ENCODE measurements at regions not wholly inside any gene's neighbourhood (a gene's known extent, or its start where the extent isn't known, plus 50 kb on each side); places are given as distances from the start of the nearest gene placed in this dataset.

DNA sequence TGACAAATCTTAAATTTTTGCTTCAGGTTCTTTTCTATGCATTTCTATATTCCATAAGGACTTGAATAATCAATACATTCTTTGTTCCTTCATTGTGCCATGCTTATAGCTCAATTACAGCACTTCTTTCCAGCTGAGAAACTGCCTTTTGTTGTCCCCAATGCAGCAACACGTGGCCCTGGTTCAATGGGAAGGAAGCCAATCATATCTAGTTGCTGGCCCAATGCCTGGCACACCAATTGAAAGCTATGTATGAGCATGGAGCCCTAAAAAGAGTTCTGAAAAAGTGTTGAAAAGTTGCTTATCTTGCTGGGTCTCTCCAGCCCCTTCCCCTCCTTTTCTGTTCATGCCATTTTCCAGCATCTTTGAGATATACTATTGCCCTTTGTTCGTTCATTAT, 448.0 kb upstream of the FAT3 start:
- Histone ChIP-seq H4K91ac (ENCODE audit: low read length) (no peak overlapping the region), H2AFZ (ENCODE audit: low read depth, low read length) (no peak overlapping the region), H3K4ac (ENCODE audit: low read depth in 1 of 2, low read length in 2 of 2) (no peak overlapping the region), H3K4me1 (ENCODE audit: control insufficient read depth, insufficient read depth, low read depth, low read length) (no peaks in the 10 kb centered on the region), H3K36me3 (ENCODE audit: control insufficient read depth in 1 of 2, insufficient read depth in 2 of 2, low read depth in 1 of 2, low read length in 2 of 2) (no peaks in the 10 kb centered on the region), H3K27me3 (ENCODE audit: control insufficient read depth in 1 of 2, insufficient read depth in 1 of 2, low read length in 2 of 2) (peaks cover 0 to 3% of the 10 kb centered on the region in 2 experiments), H3K9ac (ENCODE audit: low read length) (no peak overlapping the region), H4K8ac (ENCODE audit: low read length) (no peak overlapping the region), H3K4me3 (ENCODE audit: insufficient read depth in 1 of 2, low read depth in 1 of 2, low read length in 2 of 2) (no peak overlapping the region), H2BK15ac (ENCODE audit: low read depth, poor library complexity, severe bottlenecking) (no peak overlapping the region), H2BK5ac (ENCODE audit: low read depth, low read length, poor library complexity, severe bottlenecking) (no peak overlapping the region), H2BK120ac (ENCODE audit: low read depth, low read length) (no peak overlapping the region), H2AK5ac (ENCODE audit: low read length, severe bottlenecking) (no peak overlapping the region), H3K27ac (ENCODE audit: low read length, poor library complexity, severe bottlenecking) (no peak overlapping the region), H3K18ac (ENCODE audit: low read depth in 1 of 2, low read length in 2 of 2) (no peak overlapping the region), H2BK12ac (ENCODE audit: low read length in 2 of 2) (no peak overlapping the region), H3K14ac (ENCODE audit: low read length in 2 of 2) (no peak overlapping the region), H3K4me2 (ENCODE audit: low read length, poor library complexity, severe bottlenecking) (no peak overlapping the region), H3K79me1 (replicated peaks; ENCODE audit: low read length, poor library complexity, severe bottlenecking) (no peaks in the 10 kb centered on the region), H3K9me3 (ENCODE audit: control insufficient read depth, low read length) (no peaks in the 10 kb centered on the region), H3K23ac (ENCODE audit: low read length in 2 of 2) (no peak overlapping the region)
- no peak for DNase-seq
- 65% methylated on average over 2 of the region's 2 CpGs for WGBS

DNA sequence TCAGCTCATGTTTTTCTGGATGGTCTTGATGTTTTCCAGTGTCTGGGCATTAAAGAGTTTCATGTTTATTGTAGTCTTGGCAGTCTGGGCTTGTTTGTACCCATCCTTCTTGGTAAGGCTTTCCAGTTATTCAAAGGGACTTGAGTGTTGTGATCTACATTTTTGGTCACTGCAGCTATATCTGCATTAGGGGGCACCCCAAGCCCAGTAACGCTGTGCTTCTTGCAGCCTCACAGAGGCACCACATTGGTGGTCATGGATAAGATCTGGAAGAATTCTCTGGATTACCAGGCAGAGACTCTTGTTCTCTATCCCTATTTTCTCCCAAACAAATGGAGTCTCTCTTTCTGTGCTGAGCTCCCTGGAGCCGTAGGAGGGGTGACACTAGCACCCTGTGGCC, 451.5 kb upstream of the FAT3 start:
- Histone ChIP-seq H2BK12ac (ENCODE audit: low read length in 2 of 2) (no peak overlapping the region), H2BK15ac (ENCODE audit: low read depth, poor library complexity, severe bottlenecking) (no peak overlapping the region), H3K4ac (ENCODE audit: low read depth in 1 of 2, low read length in 2 of 2) (no peak overlapping the region), H3K14ac (ENCODE audit: low read length in 2 of 2) (no peak overlapping the region), H3K18ac (ENCODE audit: low read depth in 1 of 2, low read length in 2 of 2) (no peak overlapping the region), H3K4me1 (ENCODE audit: control insufficient read depth, insufficient read depth, low read depth, low read length) (no peaks in the 10 kb centered on the region), H2AK5ac (ENCODE audit: low read length, severe bottlenecking) (no peak overlapping the region), H3K9me3 (ENCODE audit: control insufficient read depth, low read length) (no peaks in the 10 kb centered on the region), H4K8ac (ENCODE audit: low read length) (no peak overlapping the region), H2BK120ac (ENCODE audit: low read depth, low read length) (no peak overlapping the region), H3K23ac (ENCODE audit: low read length in 2 of 2) (no peak overlapping the region), H3K27ac (ENCODE audit: low read length, poor library complexity, severe bottlenecking) (no peak overlapping the region), H3K4me2 (ENCODE audit: low read length, poor library complexity, severe bottlenecking) (no peak overlapping the region), H2BK5ac (ENCODE audit: low read depth, low read length, poor library complexity, severe bottlenecking) (no peak overlapping the region), H4K91ac (ENCODE audit: low read length) (no peak overlapping the region), H3K79me1 (replicated peaks; ENCODE audit: low read length, poor library complexity, severe bottlenecking) (no peaks in the 10 kb centered on the region), H3K4me3 (ENCODE audit: insufficient read depth in 1 of 2, low read depth in 1 of 2, low read length in 2 of 2) (no peak overlapping the region), H3K27me3 (ENCODE audit: control insufficient read depth in 1 of 2, insufficient read depth in 1 of 2, low read length in 2 of 2) (peaks cover 0 to 3% of the 10 kb centered on the region in 2 experiments), H3K36me3 (ENCODE audit: control insufficient read depth in 1 of 2, insufficient read depth in 2 of 2, low read depth in 1 of 2, low read length in 2 of 2) (no peaks in the 10 kb centered on the region), H2AFZ (ENCODE audit: low read depth, low read length) (no peak overlapping the region), H3K9ac (ENCODE audit: low read length) (no peak overlapping the region)
- WGBS: 74% methylated on average over 2 of the region's 2 CpGs
- peak; percentile 34 for DNase-seq

DNA sequence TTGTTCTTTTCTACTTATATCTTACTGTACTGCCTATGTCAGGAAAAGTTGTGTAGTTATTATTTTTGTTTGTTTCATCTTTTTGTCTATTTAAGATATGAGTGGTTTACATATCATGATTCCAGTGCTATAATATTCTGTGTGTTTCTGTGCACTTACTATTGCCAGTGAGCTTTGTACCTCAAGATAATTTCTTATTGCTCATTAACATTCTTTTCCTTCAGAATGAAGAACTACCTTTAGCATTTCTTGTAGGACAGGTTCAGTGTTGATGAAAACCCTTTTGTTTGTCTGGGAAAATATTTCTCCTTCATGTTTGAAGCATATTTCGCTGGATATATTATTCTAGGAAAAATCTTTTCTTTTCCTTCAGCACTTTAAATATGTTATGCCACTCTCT, 452.7 kb upstream of the FAT3 start:
- no CpG with 5 or more reads among the region's 1 CpG for WGBS
- Histone ChIP-seq H3K36me3 (ENCODE audit: control insufficient read depth in 1 of 2, insufficient read depth in 2 of 2, low read depth in 1 of 2, low read length in 2 of 2) (no peaks in the 10 kb centered on the region), H3K27me3 (ENCODE audit: control insufficient read depth in 1 of 2, insufficient read depth in 1 of 2, low read length in 2 of 2) (peaks cover 0 to 3% of the 10 kb centered on the region in 2 experiments), H3K4me2 (ENCODE audit: low read length, poor library complexity, severe bottlenecking) (no peak overlapping the region), H3K14ac (ENCODE audit: low read length in 2 of 2) (no peak overlapping the region), H3K4ac (ENCODE audit: low read depth in 1 of 2, low read length in 2 of 2) (no peak overlapping the region), H3K23ac (ENCODE audit: low read length in 2 of 2) (no peak overlapping the region), H2AK5ac (ENCODE audit: low read length, severe bottlenecking) (no peak overlapping the region), H2BK15ac (ENCODE audit: low read depth, poor library complexity, severe bottlenecking) (no peak overlapping the region), H3K4me1 (ENCODE audit: control insufficient read depth, insufficient read depth, low read depth, low read length) (no peaks in the 10 kb centered on the region), H2BK5ac (ENCODE audit: low read depth, low read length, poor library complexity, severe bottlenecking) (no peak overlapping the region), H3K9ac (ENCODE audit: low read length) (no peak overlapping the region), H2BK120ac (ENCODE audit: low read depth, low read length) (no peak overlapping the region), H2BK12ac (ENCODE audit: low read length in 2 of 2) (no peak overlapping the region), H4K91ac (ENCODE audit: low read length) (no peak overlapping the region), H3K27ac (ENCODE audit: low read length, poor library complexity, severe bottlenecking) (no peak overlapping the region), H3K4me3 (ENCODE audit: insufficient read depth in 1 of 2, low read depth in 1 of 2, low read length in 2 of 2) (no peak overlapping the region), H3K9me3 (ENCODE audit: control insufficient read depth, low read length) (no peaks in the 10 kb centered on the region), H3K79me1 (replicated peaks; ENCODE audit: low read length, poor library complexity, severe bottlenecking) (no peaks in the 10 kb centered on the region), H4K8ac (ENCODE audit: low read length) (no peak overlapping the region), H2AFZ (ENCODE audit: low read depth, low read length) (no peak overlapping the region), H3K18ac (ENCODE audit: low read depth in 1 of 2, low read length in 2 of 2) (no peak overlapping the region)
- no peak for DNase-seq

DNA sequence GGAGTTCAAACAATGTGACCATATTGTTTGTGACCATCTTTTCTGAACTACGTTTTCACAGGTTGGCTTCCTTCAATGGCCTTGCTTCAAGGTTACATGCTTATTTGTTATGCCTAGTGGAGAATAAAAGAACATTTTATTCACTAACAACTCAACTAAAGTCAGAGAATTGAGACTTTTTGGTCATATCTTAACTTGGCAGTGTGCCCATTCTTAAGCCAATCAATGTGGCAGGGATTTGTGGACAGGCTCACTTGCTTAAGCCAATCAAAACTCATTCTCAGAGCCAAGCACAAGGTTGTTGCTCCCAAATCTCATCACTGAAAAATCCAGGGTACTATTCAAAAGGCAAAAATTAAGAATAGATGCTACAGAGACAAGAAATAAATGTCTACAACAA, 455.8 kb upstream of the FAT3 start:
- H3K4me1 ChIP-seq (ENCODE audit: control insufficient read depth, insufficient read depth, low read depth, low read length): no peaks in the 10 kb centered on the region
- no peaks in the 10 kb centered on the region for H3K27me3 ChIP-seq (ENCODE audit: control insufficient read depth in 1 of 2, insufficient read depth in 1 of 2, low read length in 2 of 2)
- no peak overlapping the region for H2AK5ac ChIP-seq (ENCODE audit: low read length, severe bottlenecking)
- H2AFZ ChIP-seq (ENCODE audit: low read depth, low read length): no peak overlapping the region
- no peaks in the 10 kb centered on the region for H3K36me3 ChIP-seq (ENCODE audit: control insufficient read depth in 1 of 2, insufficient read depth in 2 of 2, low read depth in 1 of 2, low read length in 2 of 2)
- DNase-seq: no peak
- H3K14ac ChIP-seq (ENCODE audit: low read length in 2 of 2): no peak overlapping the region
- H3K9ac ChIP-seq (ENCODE audit: low read length): no peak overlapping the region
- H2BK5ac ChIP-seq (ENCODE audit: low read depth, low read length, poor library complexity, severe bottlenecking): no peak overlapping the region
- no peak overlapping the region for H3K27ac ChIP-seq (ENCODE audit: low read length, poor library complexity, severe bottlenecking)
- H3K4me3 ChIP-seq (ENCODE audit: insufficient read depth in 1 of 2, low read depth in 1 of 2, low read length in 2 of 2): no peak overlapping the region
- no peak overlapping the region for H3K4ac ChIP-seq (ENCODE audit: low read depth in 1 of 2, low read length in 2 of 2)
- H4K91ac ChIP-seq (ENCODE audit: low read length): no peak overlapping the region
- H3K23ac ChIP-seq (ENCODE audit: low read length in 2 of 2): no peak overlapping the region
- H3K79me1 ChIP-seq (replicated peaks; ENCODE audit: low read length, poor library complexity, severe bottlenecking): no peaks in the 10 kb centered on the region
- H4K8ac ChIP-seq (ENCODE audit: low read length): no peak overlapping the region
- H2BK120ac ChIP-seq (ENCODE audit: low read depth, low read length): no peak overlapping the region
- WGBS: 80% methylated on average over 1 of the region's 1 CpG
- H2BK12ac ChIP-seq (ENCODE audit: low read length in 2 of 2): no peak overlapping the region
- no peaks in the 10 kb centered on the region for H3K9me3 ChIP-seq (ENCODE audit: control insufficient read depth, low read length)
- no peak overlapping the region for H3K18ac ChIP-seq (ENCODE audit: low read depth in 1 of 2, low read length in 2 of 2)
- no peak overlapping the region for H3K4me2 ChIP-seq (ENCODE audit: low read length, poor library complexity, severe bottlenecking)
- H2BK15ac ChIP-seq (ENCODE audit: low read depth, poor library complexity, severe bottlenecking): no peak overlapping the region

All from mesenchymal stem cell (in vitro differentiated cells and primary cell).